ENCODE measurements at regions not wholly inside any gene's neighbourhood (a gene's known extent, or its start where the extent isn't known, plus 50 kb on each side); places are given as distances from the start of the nearest gene placed in this dataset.

GRCh38 chr4:30471861-30472260 is 248.3 kb upstream of the PCDH7 start:
- TF ChIP-seq CTCF (IDR thresholded peaks at IDR 0.05 in 2 of 3, conservative IDR thresholded peaks at IDR 0.05 in 1 of 3; ENCODE audit: borderline replicate concordance in 1 of 3, insufficient read depth in 1 of 3, low read depth in 2 of 3, low read length in 2 of 3): no peak
- no peak for TF ChIP-seq REST (IDR thresholded peaks at IDR 0.05; ENCODE audit: low read depth)
- no peak for TF ChIP-seq ATF3 (IDR thresholded peaks at IDR 0.05)

All from HCT116 (cell line).